ENCODE measurements at regions not wholly inside any gene's neighbourhood (a gene's known extent, or its start where the extent isn't known, plus 50 kb on each side); places are given as distances from the start of the nearest gene placed in this dataset.

DNA sequence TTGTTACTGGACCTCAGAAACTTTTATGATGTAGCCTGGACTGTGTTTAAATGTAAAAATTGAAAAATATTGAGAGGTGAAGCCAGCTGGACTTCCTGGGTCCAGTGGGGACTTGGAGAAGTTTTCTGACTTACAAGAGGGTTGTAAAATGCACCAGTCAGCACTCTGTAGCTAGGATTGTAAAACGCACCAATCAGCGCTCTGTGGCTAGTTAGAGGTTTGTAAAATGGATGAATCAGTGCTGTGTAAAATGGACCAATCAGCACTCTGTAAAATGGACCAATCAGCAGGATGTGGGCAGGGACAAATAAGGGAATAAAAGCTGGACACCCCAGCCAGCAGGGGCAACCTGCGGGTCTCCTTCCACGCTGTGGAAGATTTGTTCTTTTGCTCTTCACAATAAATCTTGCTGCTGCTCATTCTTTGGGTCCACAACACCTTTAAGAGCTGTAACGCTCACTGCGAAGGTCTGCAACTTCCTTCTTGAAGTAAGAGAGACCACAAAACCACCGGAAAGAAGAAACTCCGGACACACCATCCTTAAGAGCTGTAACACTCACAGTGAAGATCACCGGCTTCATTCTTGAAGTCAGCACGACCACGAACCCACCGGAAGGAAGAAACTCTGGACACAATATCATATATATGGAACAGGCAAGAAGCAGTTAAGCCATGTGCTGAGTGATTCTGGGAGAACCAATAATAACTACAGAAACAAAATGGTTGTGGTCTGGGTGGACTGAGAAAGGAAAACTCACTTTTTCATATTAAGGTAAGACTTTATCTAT lies 201.3 kb downstream of the GABRG2 start:
- TF ChIP-seq, protein P1, sequence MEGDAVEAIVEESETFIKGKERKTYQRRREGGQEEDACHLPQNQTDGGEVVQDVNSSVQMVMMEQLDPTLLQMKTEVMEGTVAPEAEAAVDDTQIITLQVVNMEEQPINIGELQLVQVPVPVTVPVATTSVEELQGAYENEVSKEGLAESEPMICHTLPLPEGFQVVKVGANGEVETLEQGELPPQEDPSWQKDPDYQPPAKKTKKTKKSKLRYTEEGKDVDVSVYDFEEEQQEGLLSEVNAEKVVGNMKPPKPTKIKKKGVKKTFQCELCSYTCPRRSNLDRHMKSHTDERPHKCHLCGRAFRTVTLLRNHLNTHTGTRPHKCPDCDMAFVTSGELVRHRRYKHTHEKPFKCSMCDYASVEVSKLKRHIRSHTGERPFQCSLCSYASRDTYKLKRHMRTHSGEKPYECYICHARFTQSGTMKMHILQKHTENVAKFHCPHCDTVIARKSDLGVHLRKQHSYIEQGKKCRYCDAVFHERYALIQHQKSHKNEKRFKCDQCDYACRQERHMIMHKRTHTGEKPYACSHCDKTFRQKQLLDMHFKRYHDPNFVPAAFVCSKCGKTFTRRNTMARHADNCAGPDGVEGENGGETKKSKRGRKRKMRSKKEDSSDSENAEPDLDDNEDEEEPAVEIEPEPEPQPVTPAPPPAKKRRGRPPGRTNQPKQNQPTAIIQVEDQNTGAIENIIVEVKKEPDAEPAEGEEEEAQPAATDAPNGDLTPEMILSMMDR (IDR thresholded peaks at IDR 0.05; ENCODE audit: insufficient read depth, low read length, poor library complexity, severe bottlenecking): no peak
- TF ChIP-seq EZH2phosphoT487 (conservative IDR thresholded peaks at IDR 0.05; ENCODE audit: low read length): no peak

All from SU-DHL-6 (cell line).